ENCODE measurements at regions not wholly inside any gene's neighbourhood (a gene's known extent, or its start where the extent isn't known, plus 50 kb on each side); places are given as distances from the start of the nearest gene placed in this dataset.

- Histone ChIP-seq H3K4me1 (replicated peaks in 1 of 2; ENCODE audit: control insufficient read depth in 2 of 2, insufficient read depth in 2 of 2, low read length in 2 of 2) (peaks cover 0 to 28% of the 10 kb centered on the region in 2 experiments; a peak in 3 of 5 replicates), H3K9me1 (ENCODE audit: control insufficient read depth, insufficient read depth, low read length) (no peaks in the 10 kb centered on the region), H3K9me3 (replicated peaks; ENCODE audit: control insufficient read depth, insufficient read depth, low read depth, low read length) (no peaks in the 10 kb centered on the region), H3K27me3 (ENCODE audit: control insufficient read depth in 2 of 2, insufficient read depth in 2 of 2, low read length in 2 of 2) (no peaks in the 10 kb centered on the region), H3K27ac (ENCODE audit: extremely low read depth, low read depth, low read length) (no peak overlapping the region), H3K79me2 (ENCODE audit: control insufficient read depth, insufficient read depth, low read length) (no peaks in the 10 kb centered on the region), H3K4me3 (no peak overlapping the region), H3K4me2 (ENCODE audit: insufficient read depth, low read length) (no peak overlapping the region), H3K9ac (ENCODE audit: insufficient read depth in 1 of 2, low read depth in 2 of 2, low read length in 2 of 2) (no peak overlapping the region), H4K20me1 (replicated peaks; ENCODE audit: control insufficient read depth, insufficient read depth, low read length) (no peaks in the 10 kb centered on the region), H2AFZ (ENCODE audit: low read depth, low read length) (no peak overlapping the region), H3K36me3 (ENCODE audit: control insufficient read depth, insufficient read depth, low read length) (no peaks in the 10 kb centered on the region)
- WGBS (ENCODE audit: insufficient coverage, low coverage, missing lambda C conversion rate) = 25% methylated on average over 5 of the region's 5 CpGs
- ChIA-PET CTCF (ENCODE audit: low intra/inter-chr PET ratio) (no interaction called here), POLR2A (interaction anchor here (0.8 to 0.9 kb wide), 2 partner anchors 12 to 363 kb away, joined by 3 to 4 read pairs; no protein-coding TSS in a partner anchor)
- DNase-seq (ENCODE audit: extremely low read depth in 1 of 4, low spot score in 3 of 4) = peak in 1 of 4 experiments; percentile 50
- in situ Hi-C loops (cut with MboI) = no loop called here
- peak; percentile 72 for FAIRE-seq
- intact Hi-C loops (cut with micrococcal nuclease) = loop anchor here (10.0 kb wide), 1 partner anchor 200 kb away; no protein-coding TSS in a partner anchor
- no TSS peak for BruUV-seq (replicated peaks)
- peak; percentile 41 for ATAC-seq
- TF ChIP-seq ZNF134 (CRISPR knock-in tag; conservative IDR thresholded peaks at IDR 0.05) (no peak), CEBPG (CRISPR knock-in tag; IDR thresholded peaks at IDR 0.05) (no peak), CEBPG (tag; conservative IDR thresholded peaks at IDR 0.05 in 1 of 2, IDR thresholded peaks at IDR 0.05 in 1 of 2) (no peak), ZNF12 (CRISPR knock-in tag; IDR thresholded peaks at IDR 0.05) (no peak), ZFP30 (CRISPR knock-in tag; IDR thresholded peaks at IDR 0.05; ENCODE audit: borderline replicate concordance) (no peak), CBFA2T2 (conservative IDR thresholded peaks at IDR 0.05) (0 out of 2 replicates have a peak, but pooled peaks have one; percentile 18), KDM4B (IDR thresholded peaks at IDR 0.05; ENCODE audit: borderline replicate concordance in 2 of 2, low read depth in 1 of 2) (no peak), HDAC2 (IDR thresholded peaks at IDR 0.05) (no peak), CREBBP (IDR thresholded peaks at IDR 0.05; ENCODE audit: low read depth, low read length) (no peak), PCBP2 (IDR thresholded peaks at IDR 0.05; ENCODE audit: low read depth, low read length, poor library complexity, severe bottlenecking) (no peak), C11orf30 (IDR thresholded peaks at IDR 0.05; ENCODE audit: low read depth) (no peak), PTTG1 (tag; IDR thresholded peaks at IDR 0.05; ENCODE audit: low read depth) (no peak), CXXC5 (CRISPR knock-in tag; IDR thresholded peaks at IDR 0.05) (peak; percentile 40; the same call in 1 of the 2 replicates), BRF1 (IDR thresholded peaks at IDR 0.05; ENCODE audit: borderline replicate concordance, extremely low read depth, insufficient read length) (no peak), ZNF239 (CRISPR knock-in tag; IDR thresholded peaks at IDR 0.05) (no peak), NCOA1 (IDR thresholded peaks at IDR 0.05; ENCODE audit: low read depth) (no peak)
- TF ChIP-seq, protein P1, sequence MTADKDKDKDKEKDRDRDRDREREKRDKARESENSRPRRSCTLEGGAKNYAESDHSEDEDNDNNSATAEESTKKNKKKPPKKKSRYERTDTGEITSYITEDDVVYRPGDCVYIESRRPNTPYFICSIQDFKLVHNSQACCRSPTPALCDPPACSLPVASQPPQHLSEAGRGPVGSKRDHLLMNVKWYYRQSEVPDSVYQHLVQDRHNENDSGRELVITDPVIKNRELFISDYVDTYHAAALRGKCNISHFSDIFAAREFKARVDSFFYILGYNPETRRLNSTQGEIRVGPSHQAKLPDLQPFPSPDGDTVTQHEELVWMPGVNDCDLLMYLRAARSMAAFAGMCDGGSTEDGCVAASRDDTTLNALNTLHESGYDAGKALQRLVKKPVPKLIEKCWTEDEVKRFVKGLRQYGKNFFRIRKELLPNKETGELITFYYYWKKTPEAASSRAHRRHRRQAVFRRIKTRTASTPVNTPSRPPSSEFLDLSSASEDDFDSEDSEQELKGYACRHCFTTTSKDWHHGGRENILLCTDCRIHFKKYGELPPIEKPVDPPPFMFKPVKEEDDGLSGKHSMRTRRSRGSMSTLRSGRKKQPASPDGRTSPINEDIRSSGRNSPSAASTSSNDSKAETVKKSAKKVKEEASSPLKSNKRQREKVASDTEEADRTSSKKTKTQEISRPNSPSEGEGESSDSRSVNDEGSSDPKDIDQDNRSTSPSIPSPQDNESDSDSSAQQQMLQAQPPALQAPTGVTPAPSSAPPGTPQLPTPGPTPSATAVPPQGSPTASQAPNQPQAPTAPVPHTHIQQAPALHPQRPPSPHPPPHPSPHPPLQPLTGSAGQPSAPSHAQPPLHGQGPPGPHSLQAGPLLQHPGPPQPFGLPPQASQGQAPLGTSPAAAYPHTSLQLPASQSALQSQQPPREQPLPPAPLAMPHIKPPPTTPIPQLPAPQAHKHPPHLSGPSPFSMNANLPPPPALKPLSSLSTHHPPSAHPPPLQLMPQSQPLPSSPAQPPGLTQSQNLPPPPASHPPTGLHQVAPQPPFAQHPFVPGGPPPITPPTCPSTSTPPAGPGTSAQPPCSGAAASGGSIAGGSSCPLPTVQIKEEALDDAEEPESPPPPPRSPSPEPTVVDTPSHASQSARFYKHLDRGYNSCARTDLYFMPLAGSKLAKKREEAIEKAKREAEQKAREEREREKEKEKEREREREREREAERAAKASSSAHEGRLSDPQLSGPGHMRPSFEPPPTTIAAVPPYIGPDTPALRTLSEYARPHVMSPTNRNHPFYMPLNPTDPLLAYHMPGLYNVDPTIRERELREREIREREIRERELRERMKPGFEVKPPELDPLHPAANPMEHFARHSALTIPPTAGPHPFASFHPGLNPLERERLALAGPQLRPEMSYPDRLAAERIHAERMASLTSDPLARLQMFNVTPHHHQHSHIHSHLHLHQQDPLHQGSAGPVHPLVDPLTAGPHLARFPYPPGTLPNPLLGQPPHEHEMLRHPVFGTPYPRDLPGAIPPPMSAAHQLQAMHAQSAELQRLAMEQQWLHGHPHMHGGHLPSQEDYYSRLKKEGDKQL (CRISPR knock-in tag; IDR thresholded peaks at IDR 0.05; ENCODE audit: borderline replicate concordance) = no peak
These were observed 213.5 kb upstream of the KRR1 start for GRCh38 chr12:75724928-75725312.
